Erythroblast (primary cell): ENCODE measurements at regions not wholly inside any gene's neighbourhood (a gene's known extent, or its start where the extent isn't known, plus 50 kb on each side); places are given as distances from the start of the nearest gene placed in this dataset.

Experiments
- GATA1 ChIP-seq: IDR thresholded peaks from 2 replicates; pipeline ENCODE4 v1.6.1; 2011; ENCODE audit warnings: low read depth, mild to moderate bottlenecking, control low read depth, low read length, moderate library complexity
- POLR2A ChIP-seq: IDR thresholded peaks from 2 replicates; pipeline ENCODE4 v1.6.1; 2011; ENCODE audit warnings: mild to moderate bottlenecking, low read length

DNA sequence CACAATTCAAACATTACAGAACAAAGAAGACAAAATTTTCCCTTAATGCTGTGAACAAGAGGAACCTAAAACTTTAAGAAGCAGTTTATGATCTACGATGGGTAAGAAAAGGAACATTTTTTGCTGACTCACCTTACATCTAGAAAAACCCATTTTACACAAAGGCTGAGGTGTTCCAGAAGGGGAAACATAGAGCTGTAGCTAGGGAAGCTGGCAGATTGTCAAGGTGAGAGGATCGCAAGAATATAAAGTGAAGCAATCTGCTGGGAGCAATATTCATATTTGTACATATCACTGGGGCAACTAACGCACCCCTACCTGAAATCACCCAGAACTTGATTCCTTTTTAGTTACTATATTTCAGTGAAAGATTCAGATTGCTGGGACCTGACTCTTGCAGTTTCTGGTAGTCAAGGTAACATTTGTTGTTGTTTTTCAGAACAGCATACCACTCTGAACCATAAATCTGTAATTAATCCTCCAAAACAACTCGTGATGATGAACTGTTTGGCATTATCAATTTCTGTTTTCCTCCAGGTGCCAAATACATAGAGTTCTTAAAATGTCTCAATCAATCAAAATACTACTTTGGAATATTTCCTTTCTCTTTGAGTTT is 184.1 kb upstream of the LRRC3B start:
- TF ChIP-seq POLR2A (no peak), GATA1 (no peak)
